ENCODE measurements at regions not wholly inside any gene's neighbourhood (a gene's known extent, or its start where the extent isn't known, plus 50 kb on each side); places are given as distances from the start of the nearest gene placed in this dataset.

DNA sequence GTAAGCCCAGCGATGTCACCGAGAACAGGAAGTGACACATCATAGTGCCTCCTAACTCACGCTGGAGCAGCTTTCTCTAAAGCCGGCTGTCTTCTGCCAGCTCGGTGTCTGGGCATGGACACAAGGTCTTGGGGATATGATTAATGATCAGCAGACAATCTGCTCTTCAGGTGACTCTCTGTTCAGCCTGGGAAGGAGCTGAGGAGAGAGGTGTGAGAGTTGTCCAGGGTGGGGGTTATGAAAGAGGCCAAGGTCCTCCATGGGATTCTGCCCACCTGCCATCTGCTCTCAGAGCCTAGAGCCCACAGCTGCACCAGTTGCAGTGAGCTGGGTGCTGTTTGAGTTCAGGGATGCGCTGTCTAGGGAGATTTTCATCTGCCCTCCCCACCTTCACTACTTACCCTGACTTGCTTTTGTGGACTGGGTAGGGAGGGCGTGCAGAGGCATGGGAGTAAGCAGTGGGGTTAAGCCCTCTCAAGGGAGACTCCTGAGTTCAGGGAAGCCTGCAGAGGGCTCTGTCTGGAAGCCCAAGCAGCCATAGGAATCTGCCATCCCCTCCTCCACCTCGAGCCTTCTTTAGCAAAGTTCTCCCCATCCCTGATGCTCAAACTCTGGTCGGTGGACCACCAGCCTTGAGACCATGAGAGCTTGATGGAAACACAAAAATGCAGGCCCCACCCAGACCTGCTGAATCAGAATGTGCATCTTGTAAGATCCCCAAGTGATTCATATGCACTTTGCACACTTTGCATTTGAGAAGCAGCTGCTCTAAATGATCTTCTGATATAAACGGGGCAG, 539.7 kb downstream of the RFC3 start:
- H3K4me1 ChIP-seq (ENCODE audit: control insufficient read depth, insufficient read depth, low read length): peaks cover 38% of the 10 kb centered on the region
- peak overlapping the region; percentile 33 for H3K9ac ChIP-seq (ENCODE audit: low read depth, low read length)
- no peaks in the 10 kb centered on the region for H3K27me3 ChIP-seq (ENCODE audit: control insufficient read depth, insufficient read depth, low read length)
- no peaks in the 10 kb centered on the region for H3K9me3 ChIP-seq (replicated peaks; ENCODE audit: low read length)
- no peaks in the 10 kb centered on the region for H3K36me3 ChIP-seq (ENCODE audit: insufficient read depth, low read length)
- peak overlapping the region; percentile 10 for H3K4me3 ChIP-seq (ENCODE audit: low read length)
- H3K4me2 ChIP-seq (ENCODE audit: low read length): peak overlapping the region; percentile 73

- Histone ChIP-seq H3K4me1 (ENCODE audit: control insufficient read depth, insufficient read depth, low read length) (peaks cover 38% of the 10 kb centered on the region), H3K9me3 (replicated peaks; ENCODE audit: low read length) (no peaks in the 10 kb centered on the region), H3K27me3 (ENCODE audit: control insufficient read depth, insufficient read depth, low read length) (no peaks in the 10 kb centered on the region), H3K4me3 (ENCODE audit: low read length) (peak overlapping the region; percentile 29), H3K36me3 (ENCODE audit: insufficient read depth, low read length) (no peaks in the 10 kb centered on the region), H3K4me2 (ENCODE audit: low read length) (peak overlapping the region; percentile 70), H3K9ac (ENCODE audit: low read depth, low read length) (peak overlapping the region; percentile 49)
Measured at GRCh38 chr13:34358811-34359513, 541.0 kb downstream of the RFC3 start.

- H3K9me3 ChIP-seq (replicated peaks; ENCODE audit: low read length): no peaks in the 10 kb centered on the region
- H3K4me1 ChIP-seq (ENCODE audit: control insufficient read depth, insufficient read depth, low read length): peaks cover 38% of the 10 kb centered on the region
- H3K27me3 ChIP-seq (ENCODE audit: control insufficient read depth, insufficient read depth, low read length): no peaks in the 10 kb centered on the region
- H3K4me3 ChIP-seq (ENCODE audit: low read length): no peak overlapping the region
- H3K9ac ChIP-seq (ENCODE audit: low read depth, low read length): no peak overlapping the region
- no peaks in the 10 kb centered on the region for H3K36me3 ChIP-seq (ENCODE audit: insufficient read depth, low read length)
- H3K4me2 ChIP-seq (ENCODE audit: low read length): no peak overlapping the region
Measured at GRCh38 chr13:34360702-34361101, 542.8 kb downstream of the RFC3 start.

DNA sequence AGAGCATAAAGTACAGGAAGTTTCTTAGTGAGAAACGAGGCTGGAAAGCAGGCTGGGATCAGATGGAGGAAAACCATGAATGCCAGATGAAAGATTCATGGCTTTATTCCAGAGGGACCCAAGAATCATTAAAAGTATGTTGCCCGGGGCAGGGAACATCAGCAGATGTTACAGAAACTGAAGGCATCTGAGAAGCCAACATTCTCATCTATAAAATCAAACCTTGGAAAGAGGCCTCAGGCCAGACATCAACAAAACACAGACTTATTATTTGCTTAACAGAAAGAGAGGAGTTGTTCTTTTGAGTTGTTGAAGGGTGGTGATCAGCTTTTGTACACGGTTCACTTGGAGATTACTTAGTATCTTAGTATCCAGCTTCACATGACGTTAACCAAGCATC, 543.6 kb downstream of the RFC3 start:
- Histone ChIP-seq H3K9ac (ENCODE audit: low read depth, low read length) (no peak overlapping the region), H3K4me1 (ENCODE audit: control insufficient read depth, insufficient read depth, low read length) (peaks cover 33% of the 10 kb centered on the region), H3K4me3 (ENCODE audit: low read length) (no peak overlapping the region), H3K27me3 (ENCODE audit: control insufficient read depth, insufficient read depth, low read length) (no peaks in the 10 kb centered on the region), H3K36me3 (ENCODE audit: insufficient read depth, low read length) (no peaks in the 10 kb centered on the region), H3K9me3 (replicated peaks; ENCODE audit: low read length) (no peaks in the 10 kb centered on the region), H3K4me2 (ENCODE audit: low read length) (no peak overlapping the region)

DNA sequence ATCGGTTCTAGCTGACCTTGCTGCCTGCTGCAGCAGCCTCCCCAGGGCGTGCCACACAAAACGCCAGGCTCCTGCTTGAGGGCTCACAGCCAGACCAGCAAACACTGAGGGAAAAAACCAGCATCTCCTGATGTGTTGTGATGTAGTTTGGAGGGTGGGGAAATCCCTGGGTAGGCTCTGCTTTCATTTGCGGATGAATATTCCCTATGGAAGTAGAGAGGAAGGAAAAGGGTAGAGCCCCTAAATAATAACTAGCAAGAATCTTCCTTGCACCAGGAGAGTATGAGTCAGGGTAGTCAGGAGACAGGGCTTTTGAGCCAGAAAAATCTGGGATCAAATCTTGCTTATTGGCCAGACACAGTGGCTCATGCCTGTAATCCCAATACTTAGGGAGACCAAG, 545.3 kb downstream of the RFC3 start:
- H3K9me3 ChIP-seq (replicated peaks; ENCODE audit: low read length): no peaks in the 10 kb centered on the region
- no peak overlapping the region for H3K4me2 ChIP-seq (ENCODE audit: low read length)
- no peaks in the 10 kb centered on the region for H3K36me3 ChIP-seq (ENCODE audit: insufficient read depth, low read length)
- H3K4me1 ChIP-seq (ENCODE audit: control insufficient read depth, insufficient read depth, low read length): peaks cover 16% of the 10 kb centered on the region
- no peak overlapping the region for H3K4me3 ChIP-seq (ENCODE audit: low read length)
- H3K27me3 ChIP-seq (ENCODE audit: control insufficient read depth, insufficient read depth, low read length): no peaks in the 10 kb centered on the region
- no peak overlapping the region for H3K9ac ChIP-seq (ENCODE audit: low read depth, low read length)

DNA sequence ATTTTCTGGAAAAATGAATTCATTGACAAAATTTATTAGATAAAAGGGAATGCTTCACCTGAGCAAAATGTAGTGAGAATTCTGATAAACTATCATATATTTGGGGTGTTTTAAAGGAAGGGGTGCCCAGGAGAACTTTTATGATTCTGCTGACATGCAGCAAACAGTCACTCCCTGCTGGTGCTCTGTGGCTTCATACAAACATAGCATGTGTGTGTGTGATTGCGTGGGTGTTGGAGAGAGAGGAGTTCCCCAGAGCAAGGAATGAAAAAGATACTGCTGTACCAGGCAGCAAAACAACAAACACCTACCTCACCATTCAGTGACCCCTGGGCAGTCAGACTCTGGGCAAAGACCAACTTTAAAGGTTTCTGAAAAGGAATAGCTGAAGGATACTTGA, 546.7 kb downstream of the RFC3 start:
- no peak overlapping the region for H3K4me3 ChIP-seq (ENCODE audit: low read length)
- no peaks in the 10 kb centered on the region for H3K9me3 ChIP-seq (replicated peaks; ENCODE audit: low read length)
- H3K27me3 ChIP-seq (ENCODE audit: control insufficient read depth, insufficient read depth, low read length): no peaks in the 10 kb centered on the region
- H3K36me3 ChIP-seq (ENCODE audit: insufficient read depth, low read length): no peaks in the 10 kb centered on the region
- no peak overlapping the region for H3K4me2 ChIP-seq (ENCODE audit: low read length)
- H3K9ac ChIP-seq (ENCODE audit: low read depth, low read length): no peak overlapping the region
- peaks cover 2% of the 10 kb centered on the region for H3K4me1 ChIP-seq (ENCODE audit: control insufficient read depth, insufficient read depth, low read length)

DNA sequence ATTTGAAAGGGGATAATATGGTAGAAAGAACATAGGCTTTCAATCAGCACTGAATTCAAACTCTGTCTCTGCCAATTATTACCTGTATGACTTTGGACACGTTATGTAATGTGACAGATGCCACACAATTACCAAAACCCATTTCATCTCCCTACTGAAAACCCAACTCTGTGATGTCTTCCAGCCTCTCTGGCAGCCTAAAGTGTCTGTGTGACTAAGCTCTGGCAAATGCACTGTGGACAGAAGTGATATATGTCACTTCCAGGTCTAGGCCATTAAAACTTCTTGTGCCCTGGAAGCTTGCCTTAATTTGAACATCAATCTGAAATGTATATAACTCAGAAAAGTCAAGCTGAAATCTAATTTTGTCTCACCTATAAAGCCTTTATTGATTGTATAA, 552.0 kb downstream of the RFC3 start:
- Histone ChIP-seq H3K9me3 (replicated peaks; ENCODE audit: low read length) (no peaks in the 10 kb centered on the region), H3K27me3 (ENCODE audit: control insufficient read depth, insufficient read depth, low read length) (no peaks in the 10 kb centered on the region), H3K36me3 (ENCODE audit: insufficient read depth, low read length) (no peaks in the 10 kb centered on the region), H3K4me2 (ENCODE audit: low read length) (no peak overlapping the region), H3K4me3 (ENCODE audit: low read length) (no peak overlapping the region), H3K9ac (ENCODE audit: low read depth, low read length) (no peak overlapping the region), H3K4me1 (ENCODE audit: control insufficient read depth, insufficient read depth, low read length) (no peaks in the 10 kb centered on the region)

- Histone ChIP-seq H3K4me2 (ENCODE audit: low read length) (no peak overlapping the region), H3K4me1 (ENCODE audit: control insufficient read depth, insufficient read depth, low read length) (no peaks in the 10 kb centered on the region), H3K27me3 (ENCODE audit: control insufficient read depth, insufficient read depth, low read length) (no peaks in the 10 kb centered on the region), H3K4me3 (ENCODE audit: low read length) (no peak overlapping the region), H3K36me3 (ENCODE audit: insufficient read depth, low read length) (no peaks in the 10 kb centered on the region), H3K9me3 (replicated peaks; ENCODE audit: low read length) (no peaks in the 10 kb centered on the region), H3K9ac (ENCODE audit: low read depth, low read length) (no peak overlapping the region)
Measured at GRCh38 chr13:34371108-34371507, 553.2 kb downstream of the RFC3 start.

DNA sequence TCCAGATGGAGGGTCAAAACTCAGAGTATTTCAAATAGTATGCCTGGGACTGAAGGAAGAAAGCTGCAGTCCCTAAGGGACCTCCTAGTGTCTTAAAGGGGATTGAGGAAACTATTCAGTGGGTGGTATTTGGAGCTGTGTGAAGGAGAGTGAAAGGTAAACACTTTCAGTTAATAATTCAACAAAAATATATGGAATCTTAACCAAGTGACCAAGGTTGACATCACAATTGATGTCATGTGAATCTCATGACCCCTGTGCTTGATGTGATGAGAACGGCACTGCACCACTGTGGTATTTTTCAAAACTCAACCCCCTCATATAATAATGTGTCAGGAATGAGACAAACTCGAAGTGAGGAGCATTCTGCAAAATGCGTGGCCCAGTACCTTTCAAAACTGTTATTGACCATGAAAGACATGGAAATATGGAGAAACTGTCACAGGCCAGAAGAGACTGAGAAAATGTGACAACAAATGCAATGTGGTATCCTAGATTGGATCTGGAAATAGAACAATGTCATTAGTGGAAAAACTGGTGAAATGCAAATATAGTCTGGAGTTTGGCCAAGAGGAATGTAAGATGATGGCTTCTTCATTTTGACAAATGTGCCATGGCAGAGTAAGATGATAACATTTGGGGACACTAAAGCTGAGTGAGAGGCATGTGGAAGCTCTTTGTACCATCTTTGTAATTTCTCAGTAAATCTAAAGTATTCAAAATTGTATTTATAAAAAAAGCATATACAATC, 553.9 kb downstream of the RFC3 start:
- Histone ChIP-seq H3K9me3 (replicated peaks; ENCODE audit: low read length) (no peaks in the 10 kb centered on the region), H3K36me3 (ENCODE audit: insufficient read depth, low read length) (no peaks in the 10 kb centered on the region), H3K4me3 (ENCODE audit: low read length) (no peak overlapping the region), H3K9ac (ENCODE audit: low read depth, low read length) (no peak overlapping the region), H3K27me3 (ENCODE audit: control insufficient read depth, insufficient read depth, low read length) (no peaks in the 10 kb centered on the region), H3K4me1 (ENCODE audit: control insufficient read depth, insufficient read depth, low read length) (no peaks in the 10 kb centered on the region), H3K4me2 (ENCODE audit: low read length) (no peak overlapping the region)

DNA sequence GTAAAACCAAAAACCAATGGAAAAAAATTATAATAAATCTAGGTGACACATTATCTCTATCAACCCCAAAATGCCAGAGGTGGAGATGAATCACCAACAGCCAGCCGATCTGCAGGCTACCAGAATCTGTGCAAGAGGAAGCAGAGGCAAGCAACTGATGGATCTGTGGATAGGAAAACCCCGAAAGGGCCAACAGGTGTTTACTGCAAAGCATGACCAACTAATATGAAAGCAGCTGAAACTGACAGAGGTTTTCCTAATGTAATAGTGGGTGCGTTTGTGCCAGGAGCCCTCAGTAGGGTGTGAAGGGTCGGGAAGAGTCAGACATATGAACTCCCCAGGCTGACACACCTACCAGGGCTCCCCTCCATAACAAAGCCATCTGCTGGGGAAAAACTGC, 554.6 kb downstream of the RFC3 start:
- no peaks in the 10 kb centered on the region for H3K36me3 ChIP-seq (ENCODE audit: insufficient read depth, low read length)
- H3K4me1 ChIP-seq (ENCODE audit: control insufficient read depth, insufficient read depth, low read length): no peaks in the 10 kb centered on the region
- no peaks in the 10 kb centered on the region for H3K27me3 ChIP-seq (ENCODE audit: control insufficient read depth, insufficient read depth, low read length)
- H3K9ac ChIP-seq (ENCODE audit: low read depth, low read length): no peak overlapping the region
- no peak overlapping the region for H3K4me3 ChIP-seq (ENCODE audit: low read length)
- H3K4me2 ChIP-seq (ENCODE audit: low read length): no peak overlapping the region
- H3K9me3 ChIP-seq (replicated peaks; ENCODE audit: low read length): no peaks in the 10 kb centered on the region

GRCh38 chr13:34376483-34376882, 558.5 kb downstream of the RFC3 start:
- no peak overlapping the region for H3K9ac ChIP-seq (ENCODE audit: low read depth, low read length)
- no peaks in the 10 kb centered on the region for H3K27me3 ChIP-seq (ENCODE audit: control insufficient read depth, insufficient read depth, low read length)
- H3K9me3 ChIP-seq (replicated peaks; ENCODE audit: low read length): no peaks in the 10 kb centered on the region
- no peak overlapping the region for H3K4me3 ChIP-seq (ENCODE audit: low read length)
- no peak overlapping the region for H3K4me2 ChIP-seq (ENCODE audit: low read length)
- H3K4me1 ChIP-seq (ENCODE audit: control insufficient read depth, insufficient read depth, low read length): no peaks in the 10 kb centered on the region
- no peaks in the 10 kb centered on the region for H3K36me3 ChIP-seq (ENCODE audit: insufficient read depth, low read length)

Data from skeletal muscle satellite cell (primary cell).